OCI-LY7 (cell line): ENCODE measurements at regions not wholly inside any gene's neighbourhood (a gene's known extent, or its start where the extent isn't known, plus 50 kb on each side); places are given as distances from the start of the nearest gene placed in this dataset.

Experiments
- EZH2phosphoT487 ChIP-seq: fragments of 200-600 bp; sonication (generic); IDR thresholded peaks from 2 replicates; pipeline ENCODE4 v1.6.1; 2018; ENCODE audit warnings: low read depth, borderline replicate concordance, mild to moderate bottlenecking, mixed run types, antibody characterized with exemption, low read length, moderate library complexity, mixed read lengths
- TF ChIP-seq, protein P1 (sequence below): fragments of 200-600 bp; sonication (generic); conservative IDR thresholded peaks from 2 replicates; pipeline ENCODE4 v1.5.1; 2014; ENCODE audit warnings: mild to moderate bottlenecking, antibody characterized with exemption, low read length, moderate library complexity, mixed read lengths

DNA sequence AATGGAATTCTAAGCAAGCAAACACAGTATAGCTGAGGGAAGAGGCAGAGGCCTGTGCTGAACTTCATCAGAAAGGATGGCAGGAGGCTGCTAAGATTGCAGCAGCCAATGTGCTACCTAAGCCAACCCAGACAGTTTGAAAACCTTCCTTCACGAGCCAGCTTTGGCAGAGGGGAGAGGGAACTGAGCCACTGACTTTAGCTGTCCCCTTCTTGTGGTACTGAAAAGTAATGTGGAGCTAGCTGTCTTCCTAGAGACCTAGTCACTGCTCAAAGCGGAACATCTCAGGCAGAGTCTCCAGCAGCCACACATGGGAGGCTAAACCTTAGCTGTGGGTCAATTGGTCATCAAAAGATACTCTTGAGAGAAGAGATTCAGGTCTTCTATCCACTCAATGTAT is 419.0 kb downstream of the FBXO15 start:
- TF ChIP-seq, protein P1, sequence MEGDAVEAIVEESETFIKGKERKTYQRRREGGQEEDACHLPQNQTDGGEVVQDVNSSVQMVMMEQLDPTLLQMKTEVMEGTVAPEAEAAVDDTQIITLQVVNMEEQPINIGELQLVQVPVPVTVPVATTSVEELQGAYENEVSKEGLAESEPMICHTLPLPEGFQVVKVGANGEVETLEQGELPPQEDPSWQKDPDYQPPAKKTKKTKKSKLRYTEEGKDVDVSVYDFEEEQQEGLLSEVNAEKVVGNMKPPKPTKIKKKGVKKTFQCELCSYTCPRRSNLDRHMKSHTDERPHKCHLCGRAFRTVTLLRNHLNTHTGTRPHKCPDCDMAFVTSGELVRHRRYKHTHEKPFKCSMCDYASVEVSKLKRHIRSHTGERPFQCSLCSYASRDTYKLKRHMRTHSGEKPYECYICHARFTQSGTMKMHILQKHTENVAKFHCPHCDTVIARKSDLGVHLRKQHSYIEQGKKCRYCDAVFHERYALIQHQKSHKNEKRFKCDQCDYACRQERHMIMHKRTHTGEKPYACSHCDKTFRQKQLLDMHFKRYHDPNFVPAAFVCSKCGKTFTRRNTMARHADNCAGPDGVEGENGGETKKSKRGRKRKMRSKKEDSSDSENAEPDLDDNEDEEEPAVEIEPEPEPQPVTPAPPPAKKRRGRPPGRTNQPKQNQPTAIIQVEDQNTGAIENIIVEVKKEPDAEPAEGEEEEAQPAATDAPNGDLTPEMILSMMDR = no peak
- no peak for TF ChIP-seq EZH2phosphoT487
